ENCODE measurements at regions not wholly inside any gene's neighbourhood (a gene's known extent, or its start where the extent isn't known, plus 50 kb on each side); places are given as distances from the start of the nearest gene placed in this dataset.

DNA sequence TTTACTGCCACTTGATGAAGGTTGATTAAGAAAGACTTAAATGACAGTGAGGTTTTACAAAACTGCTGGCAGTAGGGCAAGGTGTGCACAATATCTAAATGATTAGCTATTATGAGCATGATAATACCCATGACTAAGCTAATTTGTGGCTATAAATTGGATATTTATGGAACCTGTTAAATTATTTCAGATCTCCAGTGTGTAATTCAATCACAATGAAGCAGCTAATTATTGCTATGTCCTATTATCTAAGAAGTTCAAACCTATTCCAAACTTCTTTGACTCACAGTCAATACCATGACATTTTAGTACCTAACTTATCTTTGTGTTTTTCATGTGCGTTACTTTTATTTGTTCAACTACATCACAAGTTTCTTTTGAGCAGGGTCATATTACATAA is 253.8 kb upstream of the MMADHC start:
- DNase-seq: no peak

DNA sequence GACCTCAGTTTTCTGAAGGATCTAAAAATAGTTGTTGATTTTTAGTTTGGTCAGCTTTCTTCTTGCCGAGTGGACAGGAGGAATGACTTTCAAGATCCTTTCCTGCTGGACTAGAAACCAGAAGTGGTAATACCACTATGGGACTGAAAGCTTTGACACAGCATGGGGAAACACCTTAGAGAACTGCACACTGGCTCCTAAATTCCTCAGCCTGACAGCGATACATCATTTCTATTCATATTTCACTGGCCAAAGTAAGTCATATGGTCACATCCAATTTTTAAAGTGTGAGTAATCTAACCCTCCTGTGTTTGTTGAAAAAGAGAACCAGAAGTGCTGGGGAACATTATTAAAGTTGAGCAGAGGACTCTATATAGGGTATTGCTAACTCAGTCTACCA is 244.7 kb upstream of the MMADHC start:
- DNase-seq: peak; percentile 61

DNA sequence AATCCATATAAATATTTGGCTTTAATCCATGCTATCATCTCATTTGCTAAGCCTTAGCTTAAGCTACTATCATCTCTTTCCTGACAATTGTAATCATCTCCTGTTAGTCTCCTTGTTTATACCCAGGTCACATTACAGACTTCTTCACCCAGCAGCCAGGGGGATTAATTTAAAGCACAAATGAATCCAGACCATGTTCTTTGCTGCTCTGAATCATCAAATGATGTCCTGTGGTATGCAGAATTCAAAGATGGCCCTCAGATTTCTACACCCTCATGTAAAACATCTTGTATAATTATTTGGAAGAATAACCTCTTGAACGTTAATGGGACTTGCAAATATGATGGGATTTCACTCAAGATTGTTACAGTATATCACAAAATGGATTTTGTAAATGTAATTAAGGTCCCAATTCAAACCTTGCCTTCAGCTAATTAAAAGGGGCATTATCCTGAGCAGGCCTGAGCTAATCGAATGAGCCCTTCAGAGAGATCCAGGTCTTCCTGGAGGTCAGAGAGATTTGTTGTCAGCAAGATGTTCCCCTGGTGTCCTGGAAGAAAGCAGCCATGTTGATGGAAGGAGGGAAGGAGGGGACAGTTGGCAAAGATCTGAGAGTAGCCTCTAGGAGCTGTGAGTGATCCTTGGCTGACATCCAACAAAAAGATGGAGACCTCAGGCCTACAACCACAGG is 241.1 kb upstream of the MMADHC start:
- peak; percentile 20 for DNase-seq

DNA sequence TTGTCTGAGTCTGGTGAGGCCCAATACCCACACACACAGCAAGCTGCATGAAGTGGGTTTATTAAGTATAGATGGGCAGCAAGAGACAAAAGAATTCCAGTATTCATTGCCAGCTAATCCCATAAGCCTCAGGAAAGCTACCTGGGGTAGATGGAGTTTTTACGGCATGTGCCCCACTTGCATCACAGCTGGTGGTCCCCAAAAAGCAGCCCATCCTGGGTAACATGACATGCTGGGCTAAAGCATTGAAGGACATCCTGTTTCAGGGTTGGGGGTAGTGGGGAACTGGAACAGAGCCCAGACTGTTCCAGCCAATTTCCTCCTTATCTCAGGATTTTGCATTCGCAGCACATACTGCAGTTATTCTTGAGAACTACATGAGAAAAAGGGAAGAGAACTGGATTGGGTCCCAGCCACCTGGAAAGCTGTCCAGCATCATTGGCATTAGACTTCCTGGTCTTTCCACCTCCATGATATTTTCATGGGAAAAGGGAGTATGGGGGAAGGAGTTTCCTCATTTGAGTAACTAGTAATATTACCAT is 240.1 kb upstream of the MMADHC start:
- no peak for DNase-seq

DNA sequence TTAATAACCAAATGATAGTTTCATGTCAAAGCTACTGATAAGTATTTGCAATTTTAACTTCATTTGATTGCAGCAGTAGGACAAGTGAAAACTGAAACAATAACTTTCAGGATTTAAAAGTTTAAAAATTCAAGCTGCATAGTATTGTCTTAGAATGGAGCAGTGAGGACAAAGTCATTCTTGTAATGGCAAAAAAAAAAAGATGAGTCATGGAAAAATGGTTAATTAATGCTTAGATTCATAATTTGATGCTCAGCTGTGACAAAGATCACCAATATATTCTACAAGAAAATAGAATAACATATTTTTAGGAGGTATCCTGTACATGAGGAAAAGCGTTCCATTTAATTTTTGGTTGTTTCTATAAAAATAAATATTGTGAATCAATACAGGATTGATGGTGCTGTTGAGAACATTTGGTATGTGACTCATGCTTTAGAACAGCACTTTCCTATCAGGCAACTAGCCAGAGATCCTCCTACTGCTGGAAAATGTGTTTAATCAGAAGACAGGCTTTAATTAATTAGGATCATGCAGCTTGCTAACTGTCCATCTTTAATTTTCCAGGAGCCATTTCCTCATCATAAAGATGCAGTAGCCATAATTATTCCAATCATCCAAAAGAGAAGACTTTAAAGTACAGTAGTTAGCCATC is 239.0 kb upstream of the MMADHC start:
- DNase-seq: peak; percentile 41

DNA sequence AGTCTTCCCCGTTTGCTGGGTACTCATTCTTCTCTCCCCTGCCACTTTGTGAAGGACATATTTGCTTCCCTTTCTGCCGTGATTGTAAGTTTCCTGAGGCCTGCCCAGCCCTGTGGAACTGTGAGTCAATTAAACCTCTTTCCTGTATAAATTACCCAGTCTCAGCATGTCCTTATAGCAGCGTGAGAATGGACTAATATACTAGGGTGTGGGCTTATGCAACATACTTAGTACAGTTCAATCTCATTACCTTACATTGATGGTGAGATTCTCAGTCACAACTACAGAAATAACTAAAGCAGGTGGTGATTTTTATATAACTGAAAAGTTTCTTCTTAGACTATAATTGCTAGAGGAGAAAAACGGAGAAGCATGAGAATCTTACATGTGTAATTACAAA is 237.9 kb upstream of the MMADHC start:
- no peak for DNase-seq

DNA sequence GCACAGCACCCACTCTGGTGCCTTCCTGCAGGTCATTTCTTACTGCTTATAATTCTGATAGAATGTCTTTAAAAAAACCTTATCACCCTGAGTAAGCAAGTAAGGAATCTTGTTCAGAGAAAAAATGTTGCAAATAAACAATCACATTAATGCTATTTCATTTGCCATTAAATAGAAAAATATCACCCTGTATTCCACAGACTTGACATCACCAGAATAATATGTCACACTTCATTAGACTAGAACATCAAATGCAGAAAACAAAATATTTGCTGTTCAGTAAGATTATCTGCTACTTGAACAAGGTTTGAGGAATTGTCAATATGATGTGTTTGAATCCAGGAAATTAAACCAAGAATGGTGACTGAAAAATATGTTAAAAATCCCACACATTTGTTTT is 236.6 kb upstream of the MMADHC start:
- no peak for DNase-seq

DNA sequence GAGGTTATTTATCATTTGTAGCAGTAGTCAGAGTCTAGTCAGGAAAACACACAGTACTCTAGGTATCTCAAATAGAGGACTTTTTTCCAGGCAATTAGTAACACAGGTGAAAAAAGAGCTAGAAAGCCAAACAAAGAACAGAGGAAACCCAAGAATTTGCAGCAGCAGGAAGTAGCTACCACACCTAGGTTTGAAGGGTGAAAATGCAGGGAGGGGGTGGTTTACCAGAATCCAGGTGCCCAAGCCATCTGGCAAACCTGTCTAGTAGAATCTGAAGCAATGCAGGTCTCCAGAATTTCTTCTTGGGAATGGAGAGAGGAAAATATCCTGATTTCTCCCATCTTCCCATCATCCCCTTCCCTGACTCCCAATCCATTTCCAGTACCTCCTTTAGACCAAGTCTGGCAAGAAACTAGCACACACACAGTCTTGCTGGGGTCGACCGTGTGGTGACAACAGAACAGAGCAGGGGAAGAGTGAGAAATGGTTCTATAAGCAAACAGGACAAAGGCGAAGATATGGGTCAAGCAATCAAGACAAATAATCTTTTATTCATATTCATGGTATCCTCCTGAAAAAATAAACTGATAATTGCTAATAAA is 231.9 kb upstream of the MMADHC start:
- DNase-seq: no peak

DNA sequence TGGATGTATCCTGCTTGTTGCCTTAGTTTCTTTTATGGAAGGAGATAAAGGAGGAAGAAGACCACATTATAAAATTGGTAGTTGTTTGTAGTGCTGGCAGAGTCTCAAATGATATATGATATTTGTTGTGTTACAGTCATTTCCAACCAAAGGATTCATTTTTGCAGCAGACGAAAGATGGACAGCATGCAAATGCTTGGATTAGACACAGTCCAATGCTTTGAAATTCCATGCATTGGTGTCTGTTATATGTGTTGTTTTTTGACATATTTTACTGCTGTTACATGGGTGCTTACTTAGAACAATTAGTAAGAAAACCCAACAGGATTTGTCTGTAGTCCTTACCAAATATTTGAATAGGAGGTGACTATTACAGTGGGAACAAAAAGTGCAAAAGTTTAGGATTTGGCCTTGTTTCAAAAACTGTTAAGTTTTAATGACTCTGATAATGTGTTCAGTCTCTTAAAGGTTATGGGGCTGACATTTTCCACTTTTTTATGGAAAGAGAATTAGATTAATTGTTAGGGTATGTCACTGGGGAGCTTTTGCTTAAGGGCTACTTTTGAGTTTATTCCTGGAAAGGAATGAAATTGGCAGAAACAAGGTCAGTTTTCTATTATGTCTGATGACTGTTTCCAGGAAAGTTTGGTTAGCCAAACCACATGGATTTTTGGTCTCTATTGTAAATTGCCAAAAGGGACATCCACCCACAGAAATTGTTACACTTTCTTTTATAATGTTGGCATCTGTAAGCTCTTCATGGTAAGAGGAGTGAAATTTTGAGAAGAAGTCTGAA is 229.4 kb upstream of the MMADHC start:
- DNase-seq: peak; percentile 62

DNA sequence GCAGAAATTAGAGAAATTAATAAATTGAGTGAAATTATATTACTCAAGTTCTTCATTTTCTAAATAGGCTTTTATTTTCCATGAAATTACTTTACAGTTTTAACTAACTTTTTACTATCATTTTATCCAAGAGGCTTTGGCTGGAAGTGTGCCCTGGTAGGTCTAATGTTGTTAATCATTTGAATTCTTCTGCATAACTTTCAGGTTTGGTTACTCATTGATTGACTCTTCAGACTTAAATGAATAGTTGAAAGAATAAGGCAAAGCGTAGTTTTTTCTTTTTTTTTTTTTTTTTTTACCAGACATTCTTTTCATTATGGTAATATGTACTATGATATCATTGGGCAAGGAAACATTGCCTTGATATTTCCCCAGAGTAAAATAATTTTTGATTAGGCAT is 228.4 kb upstream of the MMADHC start:
- DNase-seq: no peak

DNA sequence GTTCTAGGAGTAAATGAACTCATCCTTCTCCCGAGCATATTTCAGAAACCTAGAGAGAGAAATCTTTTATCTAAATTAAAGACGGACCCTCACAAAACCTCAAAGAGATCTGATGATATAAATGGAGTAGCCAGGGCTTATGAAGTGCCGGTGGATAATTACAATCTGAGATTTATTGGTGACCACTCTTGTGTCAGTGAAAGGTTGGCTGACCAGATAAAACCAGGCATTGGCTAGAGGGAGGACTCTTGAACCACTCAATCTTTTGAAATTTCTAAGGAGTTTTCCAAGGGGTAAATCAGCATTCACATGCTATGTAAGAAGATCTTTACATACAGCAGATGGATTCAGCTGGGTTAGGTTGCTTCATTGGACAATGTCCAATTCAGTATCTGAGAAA is 227.3 kb upstream of the MMADHC start:
- DNase-seq: no peak

DNA sequence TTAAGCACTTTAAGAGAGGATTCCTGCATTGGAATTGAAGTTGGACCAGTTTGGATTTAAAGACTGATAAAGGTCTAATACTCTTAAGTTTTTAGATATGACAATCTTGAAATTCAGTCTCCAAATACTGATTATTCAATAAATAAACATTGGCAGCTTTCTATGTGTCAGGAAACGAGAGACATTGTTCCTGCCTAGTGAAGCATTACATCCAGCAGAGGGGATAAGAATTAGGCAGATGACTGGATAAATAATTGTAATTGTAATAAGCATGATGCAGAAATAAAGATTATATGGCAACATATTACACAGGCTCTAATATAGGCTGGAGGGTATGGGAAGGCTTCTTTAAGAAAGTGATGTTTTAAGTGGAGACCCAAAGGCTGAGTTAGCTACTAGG is 226.5 kb upstream of the MMADHC start:
- DNase-seq: no peak

DNA sequence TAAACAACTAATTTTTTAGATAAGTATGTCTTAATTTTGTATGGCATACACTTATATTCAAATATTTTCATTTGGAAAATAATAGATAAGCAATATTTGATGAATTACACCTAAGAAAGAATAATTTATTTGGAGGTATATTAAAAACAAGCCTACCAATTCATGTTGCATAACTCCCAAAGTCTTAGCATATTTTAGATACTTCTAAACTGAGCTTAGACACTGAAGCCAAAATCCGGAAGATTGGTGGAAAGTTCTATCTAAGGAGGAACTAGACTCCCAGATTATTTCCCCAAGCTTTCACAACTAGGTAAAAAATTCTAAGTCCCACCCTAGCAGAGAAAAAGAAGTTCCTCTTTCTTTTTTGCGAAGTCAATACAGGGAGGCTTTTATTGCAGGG is 221.0 kb upstream of the MMADHC start:
- peak; percentile 21 for DNase-seq

DNA sequence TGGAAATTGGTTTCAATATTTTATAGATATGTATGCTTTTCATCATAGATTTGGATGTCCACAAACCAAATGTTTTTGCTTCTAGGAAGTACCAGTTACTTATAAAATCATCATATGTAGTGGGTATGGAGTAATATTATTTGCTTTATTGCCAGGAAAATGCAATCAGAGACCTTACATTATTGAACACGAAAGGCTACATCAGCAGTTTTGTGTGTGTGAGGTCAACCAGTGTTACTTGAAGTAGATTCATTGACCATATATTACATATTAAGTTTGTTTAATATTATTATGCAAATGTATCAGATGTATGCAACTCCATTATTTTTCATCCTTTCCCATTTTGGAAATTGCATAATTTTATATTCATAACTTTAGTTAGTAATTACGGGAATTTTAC is 219.1 kb upstream of the MMADHC start:
- no peak for DNase-seq

DNA sequence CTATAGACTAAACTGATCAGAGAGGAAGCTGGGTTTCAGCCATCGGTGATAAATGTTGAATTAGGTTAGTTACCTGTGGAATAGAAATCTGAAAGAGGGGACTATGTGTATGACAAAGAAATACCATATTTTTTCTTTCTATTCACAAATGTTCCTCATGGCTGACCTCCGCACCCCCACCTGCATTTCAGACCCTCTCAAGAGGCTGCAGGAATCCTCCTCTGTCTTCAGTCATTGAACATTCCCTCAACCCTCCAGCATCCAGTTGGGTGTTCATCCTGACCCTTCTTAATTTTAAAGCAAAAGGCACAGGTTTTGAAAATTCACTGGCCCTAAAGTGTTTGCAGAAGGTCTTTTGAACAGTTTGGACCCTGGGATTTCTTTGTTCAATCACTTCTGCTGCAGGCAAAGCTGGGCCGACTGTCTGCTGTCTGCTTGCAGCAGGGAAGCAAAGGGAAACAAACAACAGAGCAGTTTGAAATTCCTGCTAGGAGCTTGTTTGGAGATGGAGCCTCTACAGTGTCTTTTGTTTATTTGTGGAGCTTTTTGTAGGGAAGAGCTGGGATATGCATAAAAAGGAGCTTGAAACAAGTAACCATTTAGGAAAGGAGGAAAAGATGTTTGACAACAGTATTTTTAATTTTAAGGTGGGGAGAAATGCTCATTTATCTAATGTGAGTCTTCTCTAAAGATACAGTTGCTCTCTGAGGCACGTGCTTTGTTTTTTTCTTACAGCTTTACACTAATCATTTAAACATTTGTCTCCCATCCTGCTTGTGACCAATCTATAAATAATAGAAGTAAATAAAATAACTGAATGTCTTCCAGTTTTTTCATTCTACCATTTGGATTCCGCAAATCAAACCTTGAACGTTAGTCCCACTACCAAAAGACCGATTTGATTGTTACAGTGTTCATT is 213.3 kb upstream of the MMADHC start:
- no peak for DNase-seq

DNA sequence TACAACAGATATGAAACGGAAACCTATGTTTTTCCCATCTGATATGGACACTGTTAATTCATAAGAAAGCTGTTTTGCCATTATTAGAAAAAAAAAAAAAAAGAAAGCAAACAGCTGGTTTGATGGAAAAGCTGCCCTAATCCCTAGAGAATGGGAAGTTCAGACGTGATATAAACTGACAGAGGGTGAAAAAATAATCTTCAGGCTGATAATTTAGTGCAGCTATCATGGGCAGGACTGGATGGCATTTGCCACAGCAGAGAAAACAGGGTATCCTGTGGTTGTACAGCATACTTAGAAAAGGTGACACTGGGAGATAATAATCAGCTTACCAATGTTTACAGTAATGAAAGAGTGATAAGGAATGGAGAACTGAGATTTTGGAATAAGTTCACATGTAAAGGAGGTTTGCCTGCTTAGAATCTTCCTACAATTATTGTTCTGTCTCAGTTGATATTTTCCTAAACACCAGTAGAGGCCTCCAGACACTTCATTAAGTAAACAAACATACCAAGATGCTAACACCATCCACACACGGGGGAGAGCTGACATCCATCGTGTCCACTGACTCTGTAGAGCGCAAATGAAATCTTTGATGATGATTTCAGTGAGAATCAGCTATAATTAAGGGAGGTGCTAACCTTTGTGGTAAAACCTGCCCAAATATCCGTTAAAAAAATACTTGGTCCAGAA is 211.6 kb upstream of the MMADHC start:
- peak; percentile 10 for DNase-seq

DNA sequence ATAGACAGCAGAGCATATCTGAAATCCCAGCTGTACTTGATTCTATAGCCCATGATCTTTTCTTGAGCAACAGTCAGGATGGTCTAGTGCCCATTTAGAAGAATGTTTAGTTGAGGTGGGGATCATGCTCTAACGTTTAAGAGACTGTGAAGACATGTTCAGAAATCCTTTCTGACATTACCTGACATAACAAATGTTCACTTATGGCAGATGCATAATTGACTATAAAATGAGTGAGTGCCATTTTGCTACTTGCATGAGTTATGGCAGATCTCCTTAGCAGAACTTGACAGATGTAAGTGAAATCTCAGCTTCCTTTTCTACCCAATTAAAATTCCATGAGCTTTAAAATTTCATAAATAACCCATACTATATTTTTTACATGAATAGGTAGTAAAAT is 209.5 kb upstream of the MMADHC start:
- DNase-seq: no peak

DNA sequence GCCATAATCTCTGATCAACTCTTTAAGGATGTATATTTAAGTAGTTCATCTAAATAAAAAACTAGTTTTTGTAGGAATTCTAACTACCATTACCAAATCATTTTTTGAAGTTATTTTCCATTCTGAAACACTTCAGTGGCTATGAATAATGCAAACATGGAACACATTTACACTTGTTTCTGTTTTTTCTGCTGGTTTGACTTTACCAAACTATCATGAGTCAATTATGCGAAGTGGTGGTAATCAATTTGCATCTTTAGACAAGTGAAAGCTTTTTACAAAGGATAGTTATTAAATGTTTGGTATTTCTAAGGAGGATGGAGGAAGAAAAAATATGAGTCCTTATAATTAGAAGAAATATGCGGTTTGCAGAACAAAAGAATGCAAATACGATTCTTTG is 202.0 kb upstream of the MMADHC start:
- DNase-seq: no peak

DNA sequence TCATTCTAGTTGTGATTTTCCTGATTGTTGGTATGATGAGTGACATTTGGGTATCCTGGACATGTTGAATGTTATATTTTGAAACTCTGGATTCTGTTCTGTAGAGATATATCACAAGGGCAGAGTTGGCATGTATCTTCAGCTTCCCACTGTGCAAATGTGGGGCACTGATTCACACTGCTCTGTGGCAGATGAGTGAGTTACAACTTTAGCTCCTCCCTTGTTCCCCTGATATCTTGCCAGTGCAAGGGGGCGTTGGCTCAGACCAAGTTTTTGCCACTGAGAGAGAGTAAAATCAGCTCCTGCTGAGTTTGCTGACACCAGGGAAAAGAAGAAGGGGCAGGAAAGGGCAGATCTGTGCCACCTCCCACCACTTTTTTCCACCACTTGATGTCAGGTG is 199.6 kb upstream of the MMADHC start:
- DNase-seq: no peak

DNA sequence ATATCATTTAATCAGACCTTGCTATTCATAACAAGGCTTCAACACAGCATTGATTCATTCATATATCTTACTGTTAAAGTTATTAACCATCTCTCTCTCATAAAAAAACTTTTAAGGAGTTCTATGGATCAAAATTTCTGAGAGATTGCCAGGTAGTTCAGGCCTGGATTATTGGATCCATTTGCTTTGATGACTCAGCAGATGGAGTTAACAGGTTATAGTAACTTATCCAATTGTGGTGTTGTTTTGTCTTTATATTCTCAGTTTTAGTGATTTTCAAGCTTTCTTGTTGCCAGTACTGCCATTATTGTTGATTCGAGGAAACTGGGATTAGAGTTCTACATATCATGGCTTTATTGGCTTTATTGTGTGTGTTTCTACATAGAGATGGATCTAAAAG is 195.7 kb upstream of the MMADHC start:
- DNase-seq: no peak

DNA sequence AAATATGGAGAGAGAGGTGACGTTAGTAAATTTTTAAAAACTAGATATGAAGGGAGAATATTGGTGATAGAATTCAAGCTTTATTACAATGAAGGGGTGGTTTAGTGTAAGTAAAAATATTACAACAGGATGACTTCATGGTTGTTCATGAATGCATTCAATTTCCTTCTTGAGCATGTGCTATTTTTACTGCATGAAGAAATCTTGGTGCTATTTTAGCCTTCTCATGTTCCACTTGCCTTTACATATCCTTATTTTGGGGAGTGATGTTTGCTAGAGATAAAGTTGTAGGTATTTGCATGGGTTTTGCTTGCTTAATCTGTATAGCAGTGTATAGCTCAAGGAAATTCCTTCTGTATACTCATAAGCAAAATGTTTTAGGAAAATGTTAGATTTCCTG is 195.0 kb upstream of the MMADHC start:
- DNase-seq: no peak

Measured in fibroblast of upper back skin (primary cell).